Mucosa of gallbladder (tissue), 1 donor: ENCODE measurements at regions not wholly inside any gene's neighbourhood (a gene's known extent, or its start where the extent isn't known, plus 50 kb on each side); places are given as distances from the start of the nearest gene placed in this dataset.
"Not testable (repeated sequence)": the region's sequence is repeated elsewhere in the genome, so short reads cannot be mapped to it uniquely, and the experiment has no call there.

ENCODE experiments used
- DNase-seq: peaks from one replicate; pipeline ENCODE4 v3.0.0-alpha.2; 2020; ENCODE audit warnings: low spot score
- donor health status: DM: no; HTN: no; CAD: no.

DNA sequence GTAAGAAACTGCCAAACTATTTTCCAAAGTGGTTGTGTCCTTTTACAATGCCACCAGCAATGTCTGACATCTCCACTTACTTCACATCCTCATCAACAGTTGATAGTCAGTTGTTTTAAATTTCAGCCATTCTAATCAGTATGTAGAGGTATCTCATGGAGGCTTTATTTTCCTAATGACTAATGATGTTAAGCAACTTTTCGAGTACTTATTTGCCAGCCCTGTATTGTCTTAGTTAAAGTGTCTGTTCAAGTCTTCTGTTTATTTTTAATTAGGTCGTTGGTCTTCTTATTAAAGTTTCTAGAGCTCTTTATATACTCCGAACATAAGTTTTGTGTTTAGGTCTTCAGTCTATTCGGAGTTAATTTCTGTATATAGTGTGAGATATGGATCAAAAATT lies 54.9 kb upstream of the NBPF12 start:
- DNase-seq = not testable (repeated sequence)

GRCh38 chr1:146881096-146881495 lies 57.0 kb upstream of the NBPF12 start:
- not testable (repeated sequence) for DNase-seq

DNA sequence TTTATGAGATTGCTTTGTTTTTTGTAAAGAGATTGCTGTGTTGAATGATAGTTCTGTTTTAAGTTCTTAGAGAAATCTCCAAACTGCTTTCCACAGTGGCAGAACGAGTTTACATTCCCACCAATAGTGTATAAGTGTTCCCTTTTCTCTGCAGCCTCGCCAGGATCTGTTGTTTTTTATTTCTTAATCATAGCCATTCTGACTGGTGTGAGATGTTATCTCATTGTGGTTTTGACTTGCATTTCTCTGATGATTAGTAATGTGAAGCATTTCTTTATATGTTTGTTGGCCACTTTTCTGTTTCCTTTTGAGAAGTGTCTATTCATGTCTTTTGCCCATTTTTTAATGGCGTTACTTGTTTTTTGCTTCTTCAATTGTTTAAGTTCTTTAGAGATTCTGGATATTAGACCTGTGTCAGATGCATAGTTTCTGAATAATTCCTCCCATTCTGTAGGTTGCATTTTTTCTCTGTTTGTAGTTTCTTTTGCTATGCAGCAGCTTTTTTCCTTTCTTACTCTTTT lies 74.3 kb upstream of the NBPF12 start:
- not testable (repeated sequence) for DNase-seq

- not testable (repeated sequence) for DNase-seq
These were observed 85.0 kb upstream of the NBPF12 start for GRCh38 chr1:146853147-146853546.

DNA sequence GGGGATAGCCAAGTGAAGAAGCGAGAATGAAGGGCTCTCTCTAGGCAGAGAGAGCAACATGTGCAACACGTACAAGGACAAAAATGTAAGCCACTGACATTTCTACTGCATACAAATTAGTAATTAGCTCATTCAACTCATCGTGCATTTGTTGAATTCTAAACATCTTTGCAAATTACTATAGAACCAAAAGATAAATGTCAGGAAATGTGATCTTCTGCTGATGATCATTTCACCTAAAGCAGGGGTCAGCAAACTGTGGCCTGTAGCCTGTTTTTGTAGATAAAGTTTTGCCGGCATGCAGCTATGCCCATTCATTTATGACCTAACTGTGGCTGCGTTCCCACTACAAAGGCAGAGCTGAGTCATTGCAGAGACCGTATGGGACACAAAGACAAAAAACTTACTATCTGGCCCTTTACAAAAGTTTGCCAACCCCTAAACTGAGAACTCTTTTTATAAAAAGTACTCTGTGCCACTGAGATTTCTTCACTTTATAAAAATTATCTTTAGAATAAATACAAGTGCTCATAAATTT lies 87.7 kb upstream of the NBPF12 start:
- not testable (repeated sequence) for DNase-seq

DNA sequence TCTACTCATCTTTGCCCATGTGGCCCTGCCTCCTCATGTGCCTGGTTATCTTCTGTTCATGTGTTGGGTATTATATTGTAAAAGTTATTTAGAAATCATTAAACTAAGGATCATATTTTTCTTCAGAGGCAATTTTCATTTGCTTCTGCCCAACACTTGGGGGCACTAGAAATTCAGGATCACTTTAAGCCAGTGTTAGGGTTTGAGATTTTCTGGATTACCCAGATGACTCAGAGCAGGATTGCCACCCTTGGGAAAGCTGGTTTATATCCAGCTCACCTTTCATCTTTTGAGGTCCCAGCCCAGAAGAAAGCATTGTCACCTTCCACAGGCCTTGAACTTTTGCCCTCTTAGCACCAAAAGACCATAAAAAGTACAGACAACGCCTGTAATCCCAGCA lies 99.4 kb upstream of the NBPF12 start:
- DNase-seq = not testable (repeated sequence)

GRCh38 chr1:146826957-146827356 lies 111.2 kb upstream of the NBPF12 start:
- DNase-seq = not testable (repeated sequence)

GRCh38 chr1:146794236-146794635 lies 143.9 kb upstream of the NBPF12 start:
- not testable (repeated sequence) for DNase-seq

DNA sequence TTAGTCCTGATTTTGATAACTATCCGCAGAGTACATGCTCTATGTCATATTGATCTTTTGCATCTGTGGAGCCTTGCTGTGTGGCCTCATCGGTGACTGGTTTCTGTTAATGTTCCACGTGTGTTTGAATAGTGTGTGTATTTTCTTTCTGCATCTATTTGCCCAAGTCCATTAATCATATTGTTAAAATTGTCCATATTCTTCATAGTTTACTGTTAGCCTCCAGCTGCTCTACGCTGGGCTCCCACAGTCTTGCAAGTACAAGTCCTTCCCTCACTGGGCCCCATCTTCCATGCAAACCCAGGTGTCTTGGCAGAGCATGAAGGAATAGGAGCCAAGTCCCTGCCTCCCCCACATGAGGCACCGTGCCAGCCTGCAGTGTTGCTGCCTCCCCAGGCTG lies 145.4 kb upstream of the NBPF12 start:
- DNase-seq = peak; percentile 34

- DNase-seq = not testable (repeated sequence)
These were observed 153.7 kb upstream of the NBPF12 start for GRCh38 chr1:146784212-146784940.

- not testable (repeated sequence) for DNase-seq
These were observed 156.9 kb upstream of the NBPF12 start for GRCh38 chr1:146781235-146781634.

DNA sequence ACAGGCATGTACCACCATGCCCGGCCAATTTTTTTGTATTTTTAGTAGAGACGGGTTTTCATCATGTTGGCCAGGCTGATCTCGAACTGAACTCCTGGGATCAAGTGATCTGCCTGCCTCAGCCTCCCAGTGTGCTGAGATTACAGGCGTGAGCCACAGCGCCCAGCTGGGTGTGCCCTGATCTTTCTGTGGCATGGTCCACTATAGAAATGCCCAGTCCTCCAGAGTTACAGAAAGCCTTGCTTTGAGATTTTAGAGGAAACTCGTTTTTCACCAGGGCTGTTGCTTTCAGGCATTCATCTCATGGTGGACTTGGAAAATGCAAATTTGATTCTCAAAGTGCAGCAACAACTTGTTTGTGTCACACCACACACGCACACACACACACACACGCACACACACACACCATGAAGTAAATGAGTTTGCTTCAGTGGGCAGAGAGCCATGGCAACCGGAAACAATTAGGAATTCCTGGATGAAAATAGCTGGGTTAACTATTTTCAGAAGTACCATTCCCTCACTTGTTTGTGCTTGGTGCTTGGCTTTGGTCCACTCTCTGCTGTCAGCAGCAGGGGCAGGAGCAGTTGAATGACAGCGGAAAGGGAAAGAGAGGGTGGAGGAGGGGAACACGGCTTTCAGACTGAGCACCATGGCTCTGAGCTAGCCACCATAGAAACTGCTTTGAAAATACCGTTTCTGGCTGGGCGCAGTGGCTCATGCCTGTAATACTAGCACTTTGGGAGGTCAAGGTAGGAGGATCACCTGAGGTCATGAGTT lies 160.1 kb upstream of the NBPF12 start:
- peak; percentile 16 for DNase-seq

DNA sequence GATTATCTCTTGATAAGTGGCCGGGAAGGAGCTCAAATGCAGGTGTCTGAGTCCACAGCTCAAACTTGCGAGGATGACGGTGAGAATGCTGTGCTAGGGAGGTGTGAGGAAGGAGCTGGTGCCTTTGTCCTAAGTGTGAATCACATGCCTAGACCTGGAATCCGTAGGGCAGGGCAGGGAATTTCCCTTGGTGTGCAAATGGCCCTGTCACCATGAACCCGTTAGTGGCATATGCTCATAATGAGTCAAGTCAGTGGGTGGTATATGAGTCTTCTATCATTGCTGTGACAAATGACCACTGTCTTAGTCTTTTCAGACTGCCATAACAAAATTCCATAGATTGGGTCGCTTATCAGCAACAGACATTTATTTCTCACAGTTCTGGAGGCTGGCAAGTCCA lies 163.1 kb upstream of the NBPF12 start:
- not testable (repeated sequence) for DNase-seq

- DNase-seq = not testable (repeated sequence)
These were observed 163.9 kb upstream of the NBPF12 start for GRCh38 chr1:146774271-146774670.

GRCh38 chr1:146771409-146771808 lies 166.7 kb upstream of the NBPF12 start:
- DNase-seq = not testable (repeated sequence)

- DNase-seq = not testable (repeated sequence)
These were observed 167.1 kb upstream of the NBPF12 start for GRCh38 chr1:146770998-146771397.

GRCh38 chr1:146763234-146763633 lies 174.9 kb upstream of the NBPF12 start:
- not testable (repeated sequence) for DNase-seq

DNA sequence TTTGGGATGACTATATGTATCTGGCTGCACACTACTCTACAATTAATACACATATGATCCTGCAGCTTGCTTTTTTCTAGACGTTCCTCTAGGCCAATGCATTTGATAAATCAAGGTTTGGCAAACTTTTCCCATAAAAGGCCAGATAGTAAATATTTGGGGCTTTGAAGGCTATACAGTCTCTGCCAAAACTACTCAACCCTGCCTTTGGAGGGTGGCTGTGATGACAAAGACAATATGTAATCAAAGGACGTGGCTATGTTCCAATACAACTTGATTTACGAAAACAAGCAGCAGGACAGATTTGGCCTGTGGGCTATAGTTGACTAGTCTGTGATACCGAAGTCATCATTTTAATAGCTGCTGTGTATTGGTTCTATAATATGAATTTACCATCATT lies 181.3 kb upstream of the NBPF12 start:
- DNase-seq = not testable (repeated sequence)

DNA sequence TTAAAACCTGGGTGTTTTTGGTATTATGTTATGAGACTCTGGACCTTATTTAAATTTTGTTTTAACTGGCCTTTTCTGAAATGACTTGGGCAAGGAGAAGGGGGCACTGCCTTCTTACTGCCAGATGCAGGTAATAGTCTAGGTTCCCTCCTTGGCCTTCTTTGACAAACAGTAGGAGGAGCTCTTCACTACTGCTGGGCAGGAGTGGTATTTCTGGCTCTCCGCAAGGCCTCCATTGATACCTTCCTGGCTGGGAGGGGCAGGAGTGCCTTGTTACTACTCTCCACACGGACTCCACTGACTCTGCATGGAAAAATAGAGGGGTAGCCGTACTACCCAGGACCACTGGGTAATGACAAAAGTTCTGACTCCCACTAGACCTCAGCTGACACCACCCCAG lies 189.4 kb upstream of the NBPF12 start:
- not testable (repeated sequence) for DNase-seq

GRCh38 chr1:146731981-146732680 lies 206.0 kb upstream of the NBPF12 start:
- DNase-seq = not testable (repeated sequence)

DNA sequence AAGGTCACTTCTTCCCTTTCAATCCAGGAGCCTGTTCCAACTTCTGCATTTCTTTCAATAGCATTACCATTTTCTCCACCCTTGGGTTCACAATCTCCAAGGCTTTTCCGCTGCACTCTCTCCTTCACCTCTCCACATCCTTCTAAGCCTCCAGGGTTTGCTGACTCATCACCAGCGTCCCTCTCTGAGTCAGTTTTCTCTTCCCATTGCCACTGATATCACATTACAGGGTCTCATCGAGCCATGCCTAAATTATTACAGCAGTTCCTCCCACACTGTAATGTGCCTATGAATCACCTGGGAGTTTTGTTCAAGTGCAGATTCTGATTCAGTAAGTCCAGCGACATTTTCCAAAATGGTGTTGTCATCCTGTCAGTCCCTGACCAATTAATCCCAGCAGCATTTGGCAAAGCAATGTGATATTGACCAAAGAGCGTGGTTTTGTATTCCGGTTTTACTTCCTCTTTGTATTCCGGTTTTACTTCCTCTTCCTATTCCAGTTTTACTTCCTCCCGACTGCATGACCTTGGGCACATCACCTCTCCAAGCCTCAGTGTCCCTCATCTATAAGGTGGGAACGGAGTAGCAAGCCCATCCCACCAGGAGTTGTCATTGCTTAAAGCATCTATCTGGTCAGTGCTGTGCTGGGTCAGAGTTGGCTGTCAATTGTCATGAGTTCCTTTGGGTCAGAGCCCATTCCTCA lies 208.3 kb upstream of the NBPF12 start:
- DNase-seq = not testable (repeated sequence)
